ENCODE measurements at regions not wholly inside any gene's neighbourhood (a gene's known extent, or its start where the extent isn't known, plus 50 kb on each side); places are given as distances from the start of the nearest gene placed in this dataset.

- DNase-seq: no peak
These were observed 162.0 kb downstream of the FAT3 start for GRCh38 chr11:92386577-92386976.

- no peak for DNase-seq
These were observed 163.2 kb downstream of the FAT3 start for GRCh38 chr11:92387859-92388258.

DNA sequence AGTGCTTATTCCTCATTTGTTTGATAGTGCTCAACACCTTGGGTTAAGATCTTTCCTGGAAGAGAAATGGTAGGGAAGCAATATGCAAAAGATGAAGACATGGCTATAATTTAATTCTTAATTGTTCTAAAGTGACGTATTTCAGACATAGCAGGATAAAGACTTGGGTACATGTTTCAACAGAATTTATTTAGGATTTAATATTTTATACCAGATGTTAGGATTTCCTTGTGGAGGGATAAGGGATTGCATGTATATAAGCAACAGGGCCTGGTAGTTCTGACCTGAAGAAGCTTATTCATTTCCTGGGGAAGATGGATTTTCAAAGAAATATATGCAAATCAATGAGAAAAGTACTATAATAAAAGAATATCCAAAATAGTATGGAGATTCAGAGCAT lies 163.8 kb downstream of the FAT3 start:
- DNase-seq: no peak

GRCh38 chr11:92390783-92391182 lies 166.2 kb downstream of the FAT3 start:
- no peak for DNase-seq

DNA sequence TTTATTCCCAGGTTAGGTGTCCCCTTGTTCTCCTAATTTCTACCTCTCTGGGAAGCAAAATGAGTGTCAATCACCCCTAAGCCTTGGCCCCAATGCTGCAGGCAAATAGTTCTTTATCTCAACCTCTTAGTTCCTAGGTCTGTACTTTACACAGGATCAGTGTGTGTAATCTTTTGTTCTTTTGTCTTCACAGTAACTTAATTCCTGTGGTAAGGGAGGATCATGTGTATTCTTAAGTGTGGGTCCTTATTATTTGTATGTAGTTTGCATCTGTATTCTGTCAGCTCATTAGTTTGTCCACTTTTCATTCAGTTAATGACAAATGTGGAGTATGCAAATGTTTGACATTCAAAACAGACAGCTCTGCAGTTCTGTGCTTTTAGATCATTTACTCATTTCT lies 166.7 kb downstream of the FAT3 start:
- no peak for DNase-seq

DNA sequence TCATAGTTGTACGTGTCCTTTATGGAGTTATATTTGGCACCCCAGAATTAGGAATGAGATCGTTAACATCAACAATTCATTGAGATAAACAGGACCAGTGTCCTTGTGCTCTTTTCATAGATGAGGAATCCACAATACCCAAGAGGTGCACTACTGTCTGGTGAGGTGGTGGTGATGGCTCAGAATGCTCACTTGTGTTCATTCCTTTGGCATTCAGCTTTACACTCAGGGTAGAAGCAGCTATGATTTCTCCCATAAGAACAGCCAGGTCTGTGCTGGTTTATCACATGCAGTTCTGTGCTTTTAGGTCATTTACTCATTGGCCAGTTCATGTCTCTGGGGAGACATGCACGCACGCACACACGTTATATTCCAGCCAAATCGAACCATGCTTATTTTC lies 167.2 kb downstream of the FAT3 start:
- no peak for DNase-seq

DNA sequence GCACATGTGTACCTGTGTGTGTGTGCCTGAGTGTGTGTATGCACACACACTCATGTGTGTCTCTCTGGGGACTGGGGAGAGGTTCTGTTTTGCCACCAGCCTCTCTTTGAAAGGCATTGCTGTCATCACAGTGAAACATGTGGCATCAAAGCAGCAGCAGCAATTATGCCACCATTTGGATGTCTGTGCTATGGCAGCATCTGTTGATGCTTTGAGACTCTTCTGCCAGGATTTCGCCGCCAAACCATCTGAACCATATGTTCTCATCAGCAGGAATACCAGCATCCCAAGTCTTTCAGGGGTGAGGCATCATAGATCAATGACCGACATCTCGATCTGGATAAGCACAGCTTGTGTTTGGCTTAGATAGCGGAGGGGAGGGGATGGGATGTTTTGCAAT lies 168.6 kb downstream of the FAT3 start:
- no peak for DNase-seq

DNA sequence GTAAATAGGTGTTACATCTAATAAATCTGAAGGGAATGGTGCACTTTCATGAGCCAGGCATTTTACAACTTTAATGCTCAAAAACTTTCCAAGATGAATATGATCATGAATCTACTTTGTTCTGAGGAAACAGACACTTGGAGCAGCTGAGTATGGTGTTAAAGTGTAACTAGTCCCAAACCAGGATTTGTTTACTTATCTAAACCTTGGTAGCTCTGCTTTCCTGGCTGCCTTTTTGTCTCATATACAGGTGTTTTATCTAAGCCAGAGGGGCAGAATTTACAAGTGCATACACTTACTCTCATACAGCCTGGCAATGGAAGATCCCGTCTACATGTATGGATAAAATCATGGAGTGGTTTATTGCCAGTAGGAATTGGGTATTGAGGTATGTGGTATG lies 171.5 kb downstream of the FAT3 start:
- DNase-seq: no peak

DNA sequence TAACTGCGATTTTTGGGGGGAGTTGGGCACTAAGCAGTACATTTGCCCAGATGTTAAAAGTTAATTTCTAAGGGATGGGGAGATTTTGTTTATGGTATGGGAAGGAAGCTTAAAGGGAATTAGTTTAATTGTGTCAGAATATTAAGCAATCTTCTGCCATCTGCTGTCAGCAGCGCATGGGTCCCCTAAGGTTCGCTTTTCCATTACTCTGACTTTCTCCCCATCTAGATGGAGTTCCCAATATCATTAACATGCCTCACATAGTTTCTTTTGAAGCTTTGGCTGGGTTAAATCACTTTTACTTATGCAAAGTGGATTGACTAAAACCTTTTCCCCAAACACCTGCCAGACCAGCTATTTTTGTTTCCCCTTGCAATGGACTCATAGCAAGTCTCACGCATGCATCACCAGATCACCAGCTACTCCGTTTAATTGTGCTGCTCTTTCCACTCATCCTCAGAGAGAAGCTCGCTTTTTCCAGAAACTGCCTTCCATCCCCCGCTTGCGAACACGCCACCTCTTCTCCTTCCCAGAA lies 172.7 kb downstream of the FAT3 start:
- no peak for DNase-seq

GRCh38 chr11:92399705-92400104 lies 175.1 kb downstream of the FAT3 start:
- DNase-seq: no peak

DNA sequence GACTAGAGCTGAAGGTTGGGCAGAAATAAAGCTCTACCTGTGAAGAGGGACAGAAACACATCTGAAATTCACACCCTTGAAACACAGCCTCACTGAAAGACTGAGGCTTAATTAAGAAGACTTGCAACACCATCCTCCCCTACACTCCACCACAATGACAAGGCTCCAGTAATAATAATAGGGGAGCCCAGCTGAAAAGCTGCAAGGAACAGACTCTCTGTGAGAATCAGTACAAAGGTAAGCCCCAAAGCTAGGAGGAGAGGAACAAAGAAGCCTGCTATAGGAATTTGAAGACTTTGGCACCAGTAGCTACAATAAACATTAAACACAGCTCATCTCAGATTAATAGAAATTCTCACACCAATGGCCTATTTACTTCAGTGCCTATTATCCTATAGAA lies 176.9 kb downstream of the FAT3 start:
- DNase-seq: no peak

GRCh38 chr11:92406472-92406871 lies 181.9 kb downstream of the FAT3 start:
- DNase-seq: no peak

DNA sequence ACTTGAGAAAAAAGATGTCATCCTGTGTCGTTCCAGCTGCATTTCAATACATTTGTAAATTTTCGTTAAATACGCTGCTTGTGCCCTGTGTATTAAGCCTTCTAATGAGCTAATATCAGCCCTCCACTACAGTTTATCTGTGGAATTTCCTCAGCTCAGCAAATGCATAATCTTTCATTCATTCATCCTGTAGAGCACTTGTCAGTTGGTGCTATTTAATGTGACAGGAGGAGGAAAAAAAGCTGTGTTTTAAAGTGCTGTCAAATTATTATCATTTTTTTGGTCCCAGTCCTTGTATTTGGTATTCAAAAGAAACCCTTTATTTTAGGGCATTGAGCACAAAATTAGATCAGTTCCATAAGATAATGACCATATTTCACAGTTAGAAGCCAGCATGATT lies 184.7 kb downstream of the FAT3 start:
- no peak for DNase-seq

- no peak for DNase-seq
These were observed 185.3 kb downstream of the FAT3 start for GRCh38 chr11:92409956-92410355.

DNA sequence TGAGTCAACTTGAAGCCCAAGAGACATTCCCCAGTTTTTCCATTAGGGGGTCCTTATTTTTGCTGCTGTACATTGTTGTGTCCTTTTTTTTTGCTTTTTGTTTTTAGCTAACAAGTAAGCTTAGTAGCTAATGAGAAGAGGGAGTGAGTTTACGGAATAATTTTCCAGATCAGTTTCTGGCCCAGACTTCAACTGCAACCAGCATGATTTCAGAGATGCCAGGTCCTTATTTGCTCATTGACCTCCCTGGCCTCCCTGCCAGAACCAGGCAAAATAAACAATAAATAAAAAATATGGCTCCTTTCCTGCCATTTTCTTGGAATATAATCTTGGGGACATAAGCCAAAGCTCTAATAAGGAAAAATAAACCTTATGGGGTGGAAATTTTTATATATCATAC lies 185.9 kb downstream of the FAT3 start:
- no peak for DNase-seq

DNA sequence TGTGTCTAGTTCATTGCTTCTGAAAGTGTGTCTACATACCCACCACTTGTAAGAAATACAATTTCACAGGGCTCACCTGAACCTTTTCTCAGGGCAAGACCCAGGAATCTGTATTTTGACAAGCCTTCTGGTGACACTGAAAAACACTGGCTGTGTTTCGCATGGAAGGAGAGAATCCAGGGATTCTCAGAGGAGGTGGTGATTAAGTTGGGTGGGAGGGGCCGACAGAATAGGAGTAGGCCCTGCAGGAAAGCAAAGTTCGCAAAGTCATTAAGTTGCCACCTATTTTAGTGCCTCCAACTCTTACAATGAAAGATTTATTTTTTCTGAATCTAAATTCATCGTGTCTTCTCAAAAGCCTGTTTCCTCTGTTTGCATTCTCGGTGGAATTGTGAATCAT lies 186.8 kb downstream of the FAT3 start:
- no peak for DNase-seq

- no peak for DNase-seq
These were observed 189.3 kb downstream of the FAT3 start for GRCh38 chr11:92413757-92414513.

GRCh38 chr11:92416971-92417725 lies 192.5 kb downstream of the FAT3 start:
- no peak for DNase-seq

- no peak for DNase-seq
These were observed 198.8 kb downstream of the FAT3 start for GRCh38 chr11:92423115-92424034.

GRCh38 chr11:92424281-92424680 lies 199.7 kb downstream of the FAT3 start:
- DNase-seq: no peak

DNA sequence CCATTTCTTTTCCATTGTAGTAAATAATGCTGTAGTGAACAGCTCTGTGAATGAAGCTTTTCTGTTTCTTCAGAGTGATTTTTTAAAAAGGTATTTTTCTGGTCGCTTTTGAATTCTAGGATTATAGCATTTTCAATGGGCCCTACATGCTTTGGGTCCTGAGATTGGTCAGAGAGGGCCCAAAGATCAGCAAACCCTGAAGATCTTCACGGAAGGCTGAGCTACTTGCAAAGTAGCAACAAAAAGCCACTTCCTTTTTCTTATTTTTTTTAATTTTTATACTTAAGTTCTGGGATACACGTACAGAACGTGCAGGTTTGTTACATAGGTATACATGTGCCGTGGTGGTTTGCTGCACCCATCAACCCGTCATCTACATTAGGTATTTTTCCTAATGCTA lies 200.5 kb downstream of the FAT3 start:
- no peak for DNase-seq

DNA sequence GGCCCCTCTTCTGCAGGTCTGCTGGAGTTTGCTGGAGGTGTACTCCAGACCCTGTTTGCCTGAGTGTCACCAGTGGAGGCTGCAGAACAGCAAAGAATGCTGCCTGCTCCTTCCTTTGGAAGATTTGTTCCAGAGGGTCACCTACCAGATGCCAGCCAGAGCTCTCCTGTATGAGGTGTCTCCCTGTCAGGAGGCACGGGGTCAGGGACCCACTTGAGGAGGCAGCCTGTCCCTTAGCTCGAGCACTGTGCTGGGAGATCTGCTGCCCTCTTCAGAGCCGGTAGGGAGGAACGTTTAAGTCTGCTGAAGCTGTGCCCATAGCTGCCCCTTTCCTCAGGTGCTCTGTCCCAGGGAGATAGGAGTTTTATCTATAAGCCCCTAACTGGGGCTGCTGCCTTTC lies 207.9 kb downstream of the FAT3 start:
- no peak for DNase-seq
